Thyroid gland (tissue), 4 donors: ENCODE measurements at regions not wholly inside any gene's neighbourhood (a gene's known extent, or its start where the extent isn't known, plus 50 kb on each side); places are given as distances from the start of the nearest gene placed in this dataset.

ENCODE experiments used
- POLR2A ChIP-seq, 2 donors: fragments of 450-650 bp; IDR thresholded peaks; one replicate each; pipeline ENCODE4 v1.6.1; 2017; ENCODE audit warnings: antibody characterized with exemption in 2 of 2, mild to moderate bottlenecking in 2 of 2, moderate library complexity in 1 of 2
- TF ChIP-seq, protein P1 (sequence below), 6 experiments: fragments of 200-600 bp in 3 of 6; fragments of 450-650 bp in 3 of 6; sonication (generic) in 3 of 6; IDR thresholded peaks; one replicate each; pipeline ENCODE4 v1.5.1; 2016 to 2019; ENCODE audit warnings: antibody characterized with exemption in 6 of 6, mild to moderate bottlenecking in 2 of 6, inconsistent platforms in 1 of 6, moderate library complexity in 1 of 6

DNA sequence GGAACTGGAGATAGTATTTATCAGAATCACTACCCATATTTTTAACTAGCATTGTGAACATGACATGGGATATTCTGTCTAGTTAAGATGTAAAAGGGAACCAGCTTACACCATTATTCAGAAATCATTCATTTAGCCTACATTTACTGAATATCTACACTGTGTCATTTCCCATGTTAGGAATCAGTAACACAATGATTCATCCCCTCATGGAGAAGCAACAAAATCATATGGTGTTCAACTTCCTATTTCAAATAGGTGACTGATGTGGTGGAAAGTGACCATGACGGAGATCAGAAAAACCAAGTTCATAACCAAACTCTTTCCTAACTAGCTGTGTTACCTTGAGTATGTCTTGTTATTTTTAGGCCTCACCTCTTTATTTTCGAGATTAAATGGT, 550.0 kb upstream of the TUSC1 start:
- TF ChIP-seq POLR2A (IDR thresholded peaks at IDR 0.05): no peak
- TF ChIP-seq, protein P1, sequence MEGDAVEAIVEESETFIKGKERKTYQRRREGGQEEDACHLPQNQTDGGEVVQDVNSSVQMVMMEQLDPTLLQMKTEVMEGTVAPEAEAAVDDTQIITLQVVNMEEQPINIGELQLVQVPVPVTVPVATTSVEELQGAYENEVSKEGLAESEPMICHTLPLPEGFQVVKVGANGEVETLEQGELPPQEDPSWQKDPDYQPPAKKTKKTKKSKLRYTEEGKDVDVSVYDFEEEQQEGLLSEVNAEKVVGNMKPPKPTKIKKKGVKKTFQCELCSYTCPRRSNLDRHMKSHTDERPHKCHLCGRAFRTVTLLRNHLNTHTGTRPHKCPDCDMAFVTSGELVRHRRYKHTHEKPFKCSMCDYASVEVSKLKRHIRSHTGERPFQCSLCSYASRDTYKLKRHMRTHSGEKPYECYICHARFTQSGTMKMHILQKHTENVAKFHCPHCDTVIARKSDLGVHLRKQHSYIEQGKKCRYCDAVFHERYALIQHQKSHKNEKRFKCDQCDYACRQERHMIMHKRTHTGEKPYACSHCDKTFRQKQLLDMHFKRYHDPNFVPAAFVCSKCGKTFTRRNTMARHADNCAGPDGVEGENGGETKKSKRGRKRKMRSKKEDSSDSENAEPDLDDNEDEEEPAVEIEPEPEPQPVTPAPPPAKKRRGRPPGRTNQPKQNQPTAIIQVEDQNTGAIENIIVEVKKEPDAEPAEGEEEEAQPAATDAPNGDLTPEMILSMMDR (IDR thresholded peaks at IDR 0.05): no peak
